GM23248 (cell line): ENCODE measurements at regions not wholly inside any gene's neighbourhood (a gene's known extent, or its start where the extent isn't known, plus 50 kb on each side); places are given as distances from the start of the nearest gene placed in this dataset.

Experiments used
- DNase-seq: peaks from one replicate; pipeline ENCODE4 v3.0.0-alpha.2; 2015
- H2AFZ ChIP-seq: fragments of 200-600 bp; sonication (generic); 2 replicates; pipeline ENCODE4 v1.6.1; 2016; ENCODE audit warnings: antibody characterized with exemption
- H3F3A ChIP-seq: fragments of 200-600 bp; sonication (generic); 2 replicates; pipeline ENCODE4 v1.6.1; 2016; ENCODE audit warnings: mild to moderate bottlenecking, antibody characterized with exemption, mixed run types; ENCODE audit not compliant: insufficient read depth
- H3K27ac ChIP-seq: fragments of 200-600 bp; sonication (generic); 2 replicates; pipeline ENCODE4 v1.5.1; 2016; ENCODE audit warnings: mild to moderate bottlenecking
- H3K27me3 ChIP-seq: fragments of 200-600 bp; sonication (generic); replicated peaks from 2 replicates; pipeline ENCODE4 v1.6.1; 2016; ENCODE audit warnings: mild to moderate bottlenecking; ENCODE audit not compliant: insufficient read depth
- H3K36me3 ChIP-seq: fragments of 200-600 bp; sonication (generic); 2 replicates; pipeline ENCODE4 v1.6.1; 2016; ENCODE audit warnings: low read depth, mild to moderate bottlenecking
- H3K4me1 ChIP-seq: fragments of 200-600 bp; sonication (generic); 2 replicates; pipeline ENCODE4 v1.6.1; 2016; ENCODE audit warnings: mild to moderate bottlenecking; ENCODE audit not compliant: insufficient read depth
- H3K4me2 ChIP-seq: fragments of 200-600 bp; sonication (generic); one replicate; pipeline ENCODE4 v1.6.1; 2016; ENCODE audit warnings: mild to moderate bottlenecking; ENCODE audit not compliant: unreplicated experiment
- H3K4me3 ChIP-seq: fragments of 200-600 bp; sonication (generic); 2 replicates; pipeline ENCODE4 v1.5.1; 2016; ENCODE audit warnings: mild to moderate bottlenecking
- H3K79me2 ChIP-seq: fragments of 200-600 bp; sonication (generic); 2 replicates; pipeline ENCODE4 v1.6.1; 2016; ENCODE audit warnings: mild to moderate bottlenecking; ENCODE audit not compliant: insufficient read depth
- H3K9ac ChIP-seq: fragments of 200-600 bp; sonication (generic); 2 replicates; pipeline ENCODE4 v1.6.1; 2016; ENCODE audit warnings: mild to moderate bottlenecking
- H3K9me2 ChIP-seq: fragments of 200-600 bp; sonication (generic); 2 replicates; pipeline ENCODE4 v1.6.1; 2016; ENCODE audit warnings: mixed run types, mild to moderate bottlenecking, moderate library complexity; ENCODE audit not compliant: insufficient read depth
- H3K9me3 ChIP-seq: fragments of 200-600 bp; sonication (generic); one replicate; pipeline ENCODE4 v1.6.1; 2017; ENCODE audit warnings: low read depth
- H4K20me1 ChIP-seq: fragments of 200-600 bp; sonication (generic); 2 replicates; pipeline ENCODE4 v1.6.0; 2016; ENCODE audit not compliant: insufficient read depth
- EZH2 ChIP-seq: fragments of 200-600 bp; sonication (generic); IDR thresholded peaks from 2 replicates; pipeline ENCODE4 v1.6.1; 2018; ENCODE audit warnings: antibody characterized with exemption, mild to moderate bottlenecking; ENCODE audit not compliant: insufficient read depth, poor library complexity, severe bottlenecking
- EZH2phosphoT487 ChIP-seq: fragments of 200-600 bp; sonication (generic); IDR thresholded peaks from 2 replicates; pipeline ENCODE4 v1.6.1; 2018; ENCODE audit warnings: antibody characterized with exemption, moderate library complexity, mild to moderate bottlenecking, low read depth; ENCODE audit not compliant: insufficient read depth
- WGBS, 2 experiments: methylation state at CpG; one replicate each; pipeline ENCODE4 v1.1.6; 2015 to 2017; ENCODE audit warnings: low lambda C conversion rate in 2 of 2, low coverage in 1 of 2; ENCODE audit errors: missing lambda C conversion rate in 2 of 2; 5-methylcytosine and 5-hydroxymethylcytosine counted together
- in situ Hi-C: fragments of 300-500 bp; cut with MboI; formaldehyde crosslinking; loops from 2 replicates; pipeline ENCODE4 v1.15.0; 2020

- no peak overlapping the region for H3K27ac ChIP-seq
- WGBS, 2 experiments = 19 to 22% methylated on average over 1 of the region's 1 CpG
- in situ Hi-C loops = no loop called here
Observed at GRCh38 chr15:26280281-26280680, 417.2 kb upstream of the ATP10A start.

GRCh38 chr15:26261966-26262365 lies 398.8 kb upstream of the ATP10A start:
- H3K4me2 ChIP-seq = no peak overlapping the region
- no peaks in the 10 kb centered on the region for H3K4me1 ChIP-seq
- in situ Hi-C loops = loop anchor here (25.0 kb wide), 1 partner anchor 750 kb away; no protein-coding TSS in a partner anchor
- no peaks in the 10 kb centered on the region for H3F3A ChIP-seq
- no peaks in the 10 kb centered on the region for H4K20me1 ChIP-seq
- H3K27ac ChIP-seq = no peak overlapping the region
- H3K36me3 ChIP-seq = no peaks in the 10 kb centered on the region
- no peaks in the 10 kb centered on the region; the same call in 1 of the 2 replicates for H3K27me3 ChIP-seq
- H3K9me2 ChIP-seq = no peaks in the 10 kb centered on the region
- TF ChIP-seq EZH2phosphoT487 (no peak), EZH2 (no peak)
- DNase-seq = no peak
- no peak overlapping the region for H2AFZ ChIP-seq
- H3K4me3 ChIP-seq = no peak overlapping the region
- H3K9ac ChIP-seq = no peak overlapping the region
- no peaks in the 10 kb centered on the region for H3K79me2 ChIP-seq
- H3K9me3 ChIP-seq = no peaks in the 10 kb centered on the region
- WGBS, 2 experiments = 25 to 30% methylated on average over 6 of the region's 6 CpGs

More at GRCh38 chr15:26280281-26280680, 417.2 kb upstream of the ATP10A start:
- H3K27me3 ChIP-seq = no peaks in the 10 kb centered on the region
- no peaks in the 10 kb centered on the region for H3K36me3 ChIP-seq
- TF ChIP-seq EZH2 = no peak
- no peak for TF ChIP-seq EZH2phosphoT487
- H3K79me2 ChIP-seq = no peaks in the 10 kb centered on the region
- H3K9me2 ChIP-seq = no peaks in the 10 kb centered on the region
- H3K9me3 ChIP-seq = peaks cover 6% of the 10 kb centered on the region
- no peak overlapping the region for H2AFZ ChIP-seq
- no peak overlapping the region for H3K9ac ChIP-seq
- no peaks in the 10 kb centered on the region for H4K20me1 ChIP-seq
- no peak overlapping the region for H3K4me2 ChIP-seq
- H3F3A ChIP-seq = no peaks in the 10 kb centered on the region
- no peak for DNase-seq
- H3K4me3 ChIP-seq = no peak overlapping the region
- no peaks in the 10 kb centered on the region for H3K4me1 ChIP-seq

- no peaks in the 10 kb centered on the region for H3K36me3 ChIP-seq
- H3K9ac ChIP-seq = no peak overlapping the region
- H3K27me3 ChIP-seq = no peaks in the 10 kb centered on the region; the same call in 1 of the 2 replicates
- H3K4me3 ChIP-seq = no peak overlapping the region
- H3F3A ChIP-seq = no peaks in the 10 kb centered on the region
- no peak overlapping the region for H3K27ac ChIP-seq
- H2AFZ ChIP-seq = no peak overlapping the region
- no peak overlapping the region for H3K4me2 ChIP-seq
- H4K20me1 ChIP-seq = no peaks in the 10 kb centered on the region
- in situ Hi-C loops = loop anchor here (25.0 kb wide), 1 partner anchor 749 kb away; no protein-coding TSS in a partner anchor
- DNase-seq = peak; percentile 4
- H3K9me3 ChIP-seq = no peaks in the 10 kb centered on the region
- no peaks in the 10 kb centered on the region for H3K4me1 ChIP-seq
- WGBS, 2 experiments = 18 to 20% methylated on average over 5 of the region's 5 CpGs
- no peaks in the 10 kb centered on the region for H3K79me2 ChIP-seq
- H3K9me2 ChIP-seq = no peaks in the 10 kb centered on the region
- TF ChIP-seq EZH2 (no peak), EZH2phosphoT487 (no peak)
Observed at GRCh38 chr15:26261413-26261812, 398.3 kb upstream of the ATP10A start.

- Histone ChIP-seq H3K4me2 (no peak overlapping the region), H3F3A (no peaks in the 10 kb centered on the region), H2AFZ (no peak overlapping the region), H3K4me3 (no peak overlapping the region), H3K9me3 (no peaks in the 10 kb centered on the region), H3K36me3 (no peaks in the 10 kb centered on the region), H4K20me1 (no peaks in the 10 kb centered on the region), H3K79me2 (no peaks in the 10 kb centered on the region), H3K4me1 (no peaks in the 10 kb centered on the region), H3K9ac (no peak overlapping the region), H3K9me2 (no peaks in the 10 kb centered on the region), H3K27ac (no peak overlapping the region), H3K27me3 (no peaks in the 10 kb centered on the region; the same call in 1 of the 2 replicates)
- peak; percentile 58 for DNase-seq
- TF ChIP-seq EZH2phosphoT487 = no peak
- TF ChIP-seq EZH2 = no peak
- 32 to 36% methylated on average over 17 of the region's 17 CpGs for WGBS, 2 experiments
- in situ Hi-C loops = loop anchor here (25.0 kb wide), 1 partner anchor 748 kb away; no protein-coding TSS in a partner anchor
Observed at GRCh38 chr15:26260517-26261133, 397.5 kb upstream of the ATP10A start.
